Suprapubic skin (tissue), 4 donors: ENCODE measurements at regions not wholly inside any gene's neighbourhood (a gene's known extent, or its start where the extent isn't known, plus 50 kb on each side); places are given as distances from the start of the nearest gene placed in this dataset.

Experiments used
- DNase-seq, 2 donors: peaks; one replicate each; pipeline ENCODE4 v3.0.0-alpha.2; 2019; ENCODE audit warnings: low spot score in 2 of 2
- H3K27ac ChIP-seq: fragments of 200-600 bp; sonication (generic); one replicate; pipeline ENCODE4 v1.5.1; 2019
- H3K27me3 ChIP-seq: fragments of 200-600 bp; sonication (generic); one replicate; pipeline ENCODE4 v1.5.1; 2019
- H3K36me3 ChIP-seq: fragments of 200-600 bp; sonication (generic); one replicate; pipeline ENCODE4 v1.5.1; 2019
- H3K4me1 ChIP-seq: fragments of 200-600 bp; sonication (generic); one replicate; pipeline ENCODE4 v1.5.1; 2019
- H3K4me3 ChIP-seq: fragments of 200-600 bp; sonication (generic); one replicate; pipeline ENCODE4 v1.5.1; 2019; ENCODE audit warnings: mild to moderate bottlenecking
- H3K9me3 ChIP-seq: fragments of 200-600 bp; sonication (generic); one replicate; pipeline ENCODE4 v1.5.1; 2019
- CTCF ChIP-seq, 2 donors: fragments of 200-600 bp in 1 of 2; fragments of 450-650 bp in 1 of 2; sonication (generic) in 1 of 2; IDR thresholded peaks; one replicate each; pipeline ENCODE4 v1.5.1; 2016 to 2019; ENCODE audit warnings: antibody characterized with exemption in 2 of 2, mild to moderate bottlenecking in 1 of 2, moderate library complexity in 1 of 2
- EP300 ChIP-seq: sonication (generic); formaldehyde crosslinking; IDR thresholded peaks from one replicate; pipeline ENCODE4 v1.6.1; 2017; ENCODE audit warnings: antibody characterized with exemption
- POLR2A ChIP-seq, 2 donors: fragments of 450-650 bp; IDR thresholded peaks; one replicate each; pipeline ENCODE4 v1.6.1; 2017; ENCODE audit warnings: antibody characterized with exemption in 2 of 2, mild to moderate bottlenecking in 2 of 2, moderate library complexity in 2 of 2
- POLR2AphosphoS5 ChIP-seq, 3 donors: sonication (generic); formaldehyde crosslinking; IDR thresholded peaks; one replicate each; pipeline ENCODE4 v1.6.1; 2017; ENCODE audit warnings: antibody characterized with exemption in 3 of 3
- WGBS: methylation state at CpG from one replicate; pipeline ENCODE4 v1.1.5; 2018; 5-methylcytosine and 5-hydroxymethylcytosine counted together

GRCh38 chr5:58143181-58143580, 316.7 kb downstream of the PLK2 start:
- Histone ChIP-seq H3K4me3 (no peak overlapping the region), H3K27me3 (no peaks in the 10 kb centered on the region), H3K4me1 (no peaks in the 10 kb centered on the region), H3K27ac (no peak overlapping the region), H3K9me3 (no peaks in the 10 kb centered on the region), H3K36me3 (no peaks in the 10 kb centered on the region)
- WGBS: 66% methylated on average over 1 of the region's 1 CpG
- TF ChIP-seq CTCF (IDR thresholded peaks at IDR 0.05): no peak
- no peak for TF ChIP-seq EP300
- TF ChIP-seq POLR2A (IDR thresholded peaks at IDR 0.05): no peak
- TF ChIP-seq POLR2AphosphoS5 (IDR thresholded peaks at IDR 0.05): no peak
- DNase-seq: no peak

GRCh38 chr5:58138791-58139190, 321.1 kb downstream of the PLK2 start:
- Histone ChIP-seq H3K4me1 (peaks cover 8% of the 10 kb centered on the region), H3K4me3 (no peak overlapping the region), H3K27ac (no peak overlapping the region), H3K9me3 (no peaks in the 10 kb centered on the region), H3K27me3 (no peaks in the 10 kb centered on the region), H3K36me3 (no peaks in the 10 kb centered on the region)
- 97% methylated on average over 2 of the region's 2 CpGs for WGBS
- no peak for DNase-seq
- TF ChIP-seq CTCF (IDR thresholded peaks at IDR 0.05) (no peak), EP300 (no peak), POLR2A (IDR thresholded peaks at IDR 0.05) (no peak), POLR2AphosphoS5 (IDR thresholded peaks at IDR 0.05) (no peak)

- WGBS: 91% methylated on average over 5 of the region's 5 CpGs
- H3K36me3 ChIP-seq: no peaks in the 10 kb centered on the region
- peaks cover 12% of the 10 kb centered on the region for H3K4me1 ChIP-seq
- DNase-seq: no peak
- H3K4me3 ChIP-seq: no peak overlapping the region
- no peaks in the 10 kb centered on the region for H3K9me3 ChIP-seq
- no peak for TF ChIP-seq EP300
- no peak for TF ChIP-seq POLR2AphosphoS5 (IDR thresholded peaks at IDR 0.05)
- TF ChIP-seq CTCF (IDR thresholded peaks at IDR 0.05): no peak
- TF ChIP-seq POLR2A (IDR thresholded peaks at IDR 0.05): no peak
- H3K27me3 ChIP-seq: no peaks in the 10 kb centered on the region
- H3K27ac ChIP-seq: no peak overlapping the region
Measured at GRCh38 chr5:58136406-58136805, 323.5 kb downstream of the PLK2 start.

- TF ChIP-seq POLR2AphosphoS5 (IDR thresholded peaks at IDR 0.05) (no peak), CTCF (IDR thresholded peaks at IDR 0.05) (no peak)
- Histone ChIP-seq H3K9me3 (no peaks in the 10 kb centered on the region), H3K4me3 (no peak overlapping the region), H3K27me3 (no peaks in the 10 kb centered on the region), H3K4me1 (peaks cover 12% of the 10 kb centered on the region), H3K36me3 (no peaks in the 10 kb centered on the region), H3K27ac (no peak overlapping the region)
- WGBS: 70% methylated on average over 5 of the region's 5 CpGs
- no peak for DNase-seq
Measured at GRCh38 chr5:58135571-58136335, 324.1 kb downstream of the PLK2 start.

GRCh38 chr5:58133631-58134296, 326.1 kb downstream of the PLK2 start:
- Histone ChIP-seq H3K27me3 (no peaks in the 10 kb centered on the region), H3K36me3 (no peaks in the 10 kb centered on the region), H3K4me3 (no peak overlapping the region), H3K27ac (no peak overlapping the region), H3K4me1 (peaks cover 12% of the 10 kb centered on the region), H3K9me3 (no peaks in the 10 kb centered on the region)
- WGBS: 30% methylated on average over 5 of the region's 5 CpGs
- DNase-seq: no peak
- TF ChIP-seq CTCF (IDR thresholded peaks at IDR 0.05) (no peak), EP300 (no peak), POLR2A (IDR thresholded peaks at IDR 0.05) (no peak), POLR2AphosphoS5 (IDR thresholded peaks at IDR 0.05) (no peak)
